ENCODE measurements at regions not wholly inside any gene's neighbourhood (a gene's known extent, or its start where the extent isn't known, plus 50 kb on each side); places are given as distances from the start of the nearest gene placed in this dataset.

DNA sequence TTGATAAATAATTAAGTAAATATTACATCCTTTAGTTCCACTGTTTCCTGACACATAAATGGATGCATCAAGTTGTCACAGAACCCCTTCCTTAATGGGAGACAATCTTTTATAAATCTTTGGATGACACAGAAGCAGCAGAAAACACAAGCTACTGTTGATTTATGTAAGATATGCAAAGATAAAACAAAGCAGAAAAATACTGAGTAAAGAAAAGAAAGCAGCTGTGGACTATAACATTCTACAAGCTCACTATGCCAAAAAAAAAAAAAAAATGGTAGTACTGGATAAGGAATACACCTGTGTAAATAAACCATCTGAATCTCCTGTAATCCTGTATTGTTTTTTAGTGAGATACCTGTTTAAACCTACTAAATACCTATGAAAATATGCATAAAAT, 92.0 kb upstream of the FAM180A start:
- Histone ChIP-seq H3K4me1 (no peaks in the 10 kb centered on the region), H3K4me3 (no peak overlapping the region), H3K9me3 (no peaks in the 10 kb centered on the region), H3K27me3 (no peaks in the 10 kb centered on the region), H3K36me3 (no peaks in the 10 kb centered on the region), H3K27ac (no peak overlapping the region)
- no peak for DNase-seq (ENCODE audit: extremely low spot score in 2 of 2)
- TF ChIP-seq POLR2A (IDR thresholded peaks at IDR 0.05) (no peak), POLR2AphosphoS5 (IDR thresholded peaks at IDR 0.05; ENCODE audit: insufficient read depth in 1 of 2, low read depth in 1 of 2) (no peak)
- TF ChIP-seq, protein P1, sequence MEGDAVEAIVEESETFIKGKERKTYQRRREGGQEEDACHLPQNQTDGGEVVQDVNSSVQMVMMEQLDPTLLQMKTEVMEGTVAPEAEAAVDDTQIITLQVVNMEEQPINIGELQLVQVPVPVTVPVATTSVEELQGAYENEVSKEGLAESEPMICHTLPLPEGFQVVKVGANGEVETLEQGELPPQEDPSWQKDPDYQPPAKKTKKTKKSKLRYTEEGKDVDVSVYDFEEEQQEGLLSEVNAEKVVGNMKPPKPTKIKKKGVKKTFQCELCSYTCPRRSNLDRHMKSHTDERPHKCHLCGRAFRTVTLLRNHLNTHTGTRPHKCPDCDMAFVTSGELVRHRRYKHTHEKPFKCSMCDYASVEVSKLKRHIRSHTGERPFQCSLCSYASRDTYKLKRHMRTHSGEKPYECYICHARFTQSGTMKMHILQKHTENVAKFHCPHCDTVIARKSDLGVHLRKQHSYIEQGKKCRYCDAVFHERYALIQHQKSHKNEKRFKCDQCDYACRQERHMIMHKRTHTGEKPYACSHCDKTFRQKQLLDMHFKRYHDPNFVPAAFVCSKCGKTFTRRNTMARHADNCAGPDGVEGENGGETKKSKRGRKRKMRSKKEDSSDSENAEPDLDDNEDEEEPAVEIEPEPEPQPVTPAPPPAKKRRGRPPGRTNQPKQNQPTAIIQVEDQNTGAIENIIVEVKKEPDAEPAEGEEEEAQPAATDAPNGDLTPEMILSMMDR (IDR thresholded peaks at IDR 0.05) = no peak
- intact Hi-C loops (cut with DNase I) = no loop called here

DNA sequence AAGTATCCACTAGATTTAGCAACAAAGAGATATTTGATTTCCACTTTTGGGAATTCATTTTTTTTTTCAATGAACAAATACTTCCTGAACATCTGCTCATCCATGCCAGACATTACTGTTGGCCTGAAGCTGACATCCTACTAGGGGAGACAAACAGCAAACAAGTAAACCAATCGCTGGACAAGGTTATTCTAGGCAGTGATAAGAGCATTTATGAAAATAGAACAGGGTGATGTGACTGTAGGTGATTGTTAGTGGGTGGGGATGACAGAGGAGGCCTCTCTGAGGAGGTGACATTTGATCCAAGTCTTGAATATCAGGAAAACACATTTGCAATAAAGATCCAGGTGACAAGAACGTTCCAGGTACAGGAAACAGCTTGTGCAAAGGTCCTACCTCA, 89.1 kb upstream of the FAM180A start:
- TF ChIP-seq, protein P1 (IDR thresholded peaks at IDR 0.05) = no peak
- TF ChIP-seq POLR2A (IDR thresholded peaks at IDR 0.05) (no peak), POLR2AphosphoS5 (IDR thresholded peaks at IDR 0.05; ENCODE audit: insufficient read depth in 1 of 2, low read depth in 1 of 2) (no peak)
- intact Hi-C loops (cut with DNase I) = no loop called here
- H3K4me1 ChIP-seq = no peaks in the 10 kb centered on the region
- DNase-seq (ENCODE audit: extremely low spot score in 2 of 2) = no peak
- no peaks in the 10 kb centered on the region for H3K9me3 ChIP-seq
- H3K4me3 ChIP-seq = no peak overlapping the region
- H3K27ac ChIP-seq = no peak overlapping the region
- H3K27me3 ChIP-seq = no peaks in the 10 kb centered on the region
- no peaks in the 10 kb centered on the region for H3K36me3 ChIP-seq

DNA sequence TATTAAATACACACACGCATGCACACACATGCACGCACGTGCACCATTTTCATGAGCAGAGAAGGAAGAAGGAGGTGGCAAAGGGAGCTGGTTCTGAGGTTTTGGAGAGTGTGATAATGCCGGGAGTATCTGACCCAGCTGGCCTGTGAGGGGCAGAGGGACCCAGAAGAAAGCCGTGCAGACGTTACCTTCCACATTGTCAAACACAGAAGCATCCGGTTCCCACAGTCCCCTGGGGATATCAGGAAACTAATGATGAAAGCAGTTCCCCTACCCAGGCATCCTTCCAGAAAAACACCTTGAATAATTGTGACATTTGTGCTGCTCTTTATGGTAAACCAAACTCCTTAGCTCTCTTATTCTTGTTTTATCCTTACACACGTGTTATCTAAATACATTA, 85.7 kb upstream of the FAM180A start:
- H3K27ac ChIP-seq = no peak overlapping the region
- no peak overlapping the region for H3K4me3 ChIP-seq
- intact Hi-C loops (cut with DNase I) = no loop called here
- no peaks in the 10 kb centered on the region for H3K4me1 ChIP-seq
- DNase-seq (ENCODE audit: extremely low spot score in 2 of 2) = no peak
- no peaks in the 10 kb centered on the region for H3K9me3 ChIP-seq
- TF ChIP-seq POLR2AphosphoS5 (IDR thresholded peaks at IDR 0.05; ENCODE audit: insufficient read depth in 1 of 2, low read depth in 1 of 2) = no peak
- TF ChIP-seq, protein P1 (IDR thresholded peaks at IDR 0.05) = no peak
- no peak for TF ChIP-seq POLR2A (IDR thresholded peaks at IDR 0.05)
- H3K27me3 ChIP-seq = no peaks in the 10 kb centered on the region
- H3K36me3 ChIP-seq = no peaks in the 10 kb centered on the region

DNA sequence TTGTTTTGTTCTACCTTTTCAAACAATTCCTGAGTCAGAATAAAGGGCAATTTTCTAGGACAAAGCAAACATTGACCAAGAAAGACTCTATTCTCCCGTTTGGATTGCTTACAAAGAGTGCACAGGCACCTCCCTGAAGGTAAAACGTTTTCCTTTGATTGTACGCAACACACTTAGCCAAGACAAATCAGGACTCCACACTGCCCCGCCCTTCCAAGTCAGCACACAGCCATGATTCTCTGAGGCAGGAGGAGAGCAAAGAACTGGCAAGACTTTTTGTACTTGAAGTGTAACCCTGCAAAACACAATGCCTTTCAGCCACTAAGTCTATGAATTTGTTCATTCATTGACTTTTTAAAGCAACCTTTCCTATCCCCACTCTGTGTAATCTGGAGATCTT, 85.0 kb upstream of the FAM180A start:
- Histone ChIP-seq H3K4me3 (no peak overlapping the region), H3K27ac (no peak overlapping the region), H3K36me3 (no peaks in the 10 kb centered on the region), H3K27me3 (no peaks in the 10 kb centered on the region), H3K4me1 (no peaks in the 10 kb centered on the region), H3K9me3 (no peaks in the 10 kb centered on the region)
- TF ChIP-seq, protein P1 (IDR thresholded peaks at IDR 0.05) = no peak
- TF ChIP-seq POLR2AphosphoS5 (IDR thresholded peaks at IDR 0.05; ENCODE audit: insufficient read depth in 1 of 2, low read depth in 1 of 2) (no peak), POLR2A (IDR thresholded peaks at IDR 0.05) (no peak)
- no peak for DNase-seq (ENCODE audit: extremely low spot score in 2 of 2)
- intact Hi-C loops (cut with DNase I) = no loop called here

DNA sequence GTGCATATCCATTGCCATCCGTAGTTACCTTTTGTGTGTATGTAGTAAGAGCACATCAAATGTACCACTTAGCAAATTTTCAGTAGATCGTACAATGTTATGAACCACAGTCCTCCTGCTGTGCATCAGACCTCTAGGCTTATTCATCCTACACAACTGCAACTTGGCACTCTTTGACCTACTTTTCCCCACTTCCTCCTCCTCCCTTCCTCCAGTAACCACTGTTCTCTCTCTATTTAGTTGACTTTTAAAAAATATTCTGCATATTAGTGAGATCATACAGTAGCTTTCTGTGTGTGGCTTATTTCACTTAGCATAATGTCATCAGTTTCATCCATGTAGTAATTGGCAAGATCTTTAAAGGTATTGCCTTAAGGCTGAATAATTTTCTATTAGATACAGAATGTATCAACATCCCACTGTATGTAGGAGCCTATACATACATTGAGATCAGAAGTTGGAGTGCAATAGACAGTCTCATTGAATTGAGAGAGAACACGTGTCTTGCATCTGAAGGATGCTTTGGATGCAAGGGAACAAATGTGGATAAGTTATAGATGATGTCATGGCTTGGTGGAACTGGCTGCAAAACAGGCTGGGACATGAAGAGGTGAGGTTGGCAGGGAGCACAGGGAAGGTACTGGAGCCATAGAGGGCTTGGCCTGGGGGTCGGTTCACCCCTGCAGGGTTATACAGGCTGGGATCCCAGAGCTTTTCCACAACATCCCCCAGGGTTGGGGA, 83.0 kb upstream of the FAM180A start:
- TF ChIP-seq POLR2AphosphoS5 (IDR thresholded peaks at IDR 0.05; ENCODE audit: insufficient read depth in 1 of 2, low read depth in 1 of 2) = no peak
- TF ChIP-seq, protein P1 (IDR thresholded peaks at IDR 0.05) = no peak
- no peak for TF ChIP-seq POLR2A (IDR thresholded peaks at IDR 0.05)
- intact Hi-C loops (cut with DNase I) = no loop called here
- H3K9me3 ChIP-seq = no peaks in the 10 kb centered on the region
- no peak overlapping the region for H3K27ac ChIP-seq
- no peaks in the 10 kb centered on the region for H3K4me1 ChIP-seq
- no peak overlapping the region for H3K4me3 ChIP-seq
- H3K36me3 ChIP-seq = no peaks in the 10 kb centered on the region
- no peak for DNase-seq (ENCODE audit: extremely low spot score in 2 of 2)
- no peaks in the 10 kb centered on the region for H3K27me3 ChIP-seq

All from vagina (tissue), 2 donors.